ENCODE measurements at regions not wholly inside any gene's neighbourhood (a gene's known extent, or its start where the extent isn't known, plus 50 kb on each side); places are given as distances from the start of the nearest gene placed in this dataset.
A peak's percentile ranks its signal among the peaks of the same experiment; 100 is the strongest.
"Not testable (repeated sequence)": the region's sequence is repeated elsewhere in the genome, so short reads cannot be mapped to it uniquely, and the experiment has no call there.

DNA sequence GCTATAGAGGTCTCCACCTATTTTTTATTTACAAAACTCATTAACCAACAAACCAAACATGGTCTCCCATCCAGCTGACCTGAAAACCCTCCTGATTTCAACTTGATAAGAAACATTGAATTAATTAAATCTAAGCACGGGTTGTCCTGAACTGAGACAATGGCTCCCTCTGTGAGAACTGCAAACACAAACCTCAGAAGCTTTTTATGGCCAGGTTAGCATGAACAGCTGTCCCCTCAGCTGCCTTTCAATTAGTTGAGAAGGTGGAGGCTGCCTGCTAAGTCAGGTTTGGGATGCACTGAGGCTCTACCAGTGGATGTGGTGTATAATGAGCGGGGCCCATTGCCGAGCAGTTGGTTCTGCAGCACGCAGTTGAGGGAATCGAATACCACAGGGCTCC is 258.5 kb upstream of the DDX18 start:
- no peak for DNase-seq

DNA sequence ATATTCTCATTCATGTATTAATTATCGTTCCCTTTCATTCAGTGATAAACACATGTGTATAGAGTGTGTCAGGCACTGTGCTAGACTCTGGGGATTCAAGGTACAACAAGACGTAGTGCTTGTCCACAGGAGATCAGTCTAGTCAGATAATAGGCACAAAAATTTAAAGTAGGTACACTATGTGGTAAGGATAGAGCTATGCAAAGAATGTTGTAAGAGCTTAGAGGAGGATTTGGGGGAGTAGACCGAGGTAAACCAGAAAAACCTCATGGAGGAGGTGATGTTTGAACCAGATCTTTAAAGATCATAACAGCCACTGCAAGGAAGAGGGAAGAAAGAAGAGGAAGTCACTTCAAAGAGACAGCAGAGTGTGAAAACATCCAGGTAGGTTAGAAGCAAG is 256.9 kb upstream of the DDX18 start:
- no peak for DNase-seq

DNA sequence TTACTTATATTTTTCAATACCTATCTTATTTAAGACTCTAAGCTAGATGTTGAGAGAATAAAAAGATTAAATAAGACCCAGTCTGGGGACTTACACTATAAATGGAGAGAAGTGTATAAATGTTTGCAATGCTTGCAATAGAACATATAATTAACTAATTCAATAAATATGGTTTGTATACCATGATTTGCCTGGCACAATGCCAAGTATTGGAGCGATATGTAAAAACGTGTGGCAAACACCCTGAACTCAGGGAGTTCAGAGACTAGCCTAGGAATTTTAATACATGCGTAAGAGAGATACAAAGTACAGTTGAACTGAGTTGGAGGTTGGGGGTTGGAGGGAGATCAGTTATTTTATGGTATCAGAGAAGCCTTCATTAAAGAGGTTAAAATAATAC is 251.8 kb upstream of the DDX18 start:
- DNase-seq: no peak

DNA sequence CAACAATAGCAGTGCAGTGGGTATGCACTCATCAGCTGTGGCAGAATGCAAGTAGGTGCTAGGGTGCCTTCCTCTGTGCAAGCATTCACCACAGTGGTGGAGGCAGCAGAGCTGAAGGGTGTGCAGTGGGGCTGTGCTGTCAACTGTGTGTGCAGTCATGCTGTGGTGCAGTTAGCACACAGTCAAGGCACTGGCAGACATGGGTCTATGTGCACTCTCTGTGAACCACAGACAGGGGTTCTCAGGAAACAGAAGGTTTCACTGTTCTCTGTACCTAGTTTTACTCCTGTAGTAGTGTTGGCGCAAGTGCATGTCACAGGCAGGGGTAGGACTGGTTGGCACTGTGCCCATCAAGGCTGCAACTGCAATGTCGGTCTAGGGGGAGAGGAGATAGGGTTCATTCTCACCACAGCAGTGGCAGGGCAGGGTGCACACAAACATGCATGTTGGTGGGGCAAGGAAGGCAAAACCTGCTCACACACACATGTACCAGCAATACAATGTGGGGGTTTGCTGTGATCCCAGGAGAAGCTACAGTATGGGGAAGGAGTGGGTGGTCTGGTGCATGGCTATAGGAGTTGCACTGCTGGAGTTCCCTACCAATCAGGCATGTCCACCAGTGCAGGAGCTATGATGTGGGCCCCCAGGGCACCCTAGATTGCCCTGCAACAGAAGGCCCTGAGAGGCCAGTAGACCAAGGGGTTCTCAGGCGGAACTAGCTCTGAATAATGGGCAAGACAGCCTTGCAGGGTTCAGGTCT is 242.7 kb upstream of the DDX18 start:
- DNase-seq: no peak

DNA sequence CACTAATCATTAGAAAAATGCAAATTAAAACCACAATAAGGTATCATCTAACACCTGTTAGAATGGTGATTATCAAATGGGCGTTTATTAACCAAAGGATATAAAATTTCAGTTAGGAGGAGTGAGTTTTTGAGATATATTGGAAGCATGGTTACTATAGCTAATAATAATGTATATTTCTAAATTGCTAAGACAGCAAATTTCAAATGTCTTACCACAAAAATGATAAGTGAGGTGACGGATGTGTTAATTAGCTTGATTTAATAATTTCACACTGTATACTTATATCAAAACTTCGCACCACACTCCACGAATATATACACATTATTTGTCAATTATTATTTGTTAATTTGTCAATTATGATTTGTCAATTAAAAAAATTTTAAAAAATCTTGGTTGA is 227.2 kb upstream of the DDX18 start:
- no peak for DNase-seq

DNA sequence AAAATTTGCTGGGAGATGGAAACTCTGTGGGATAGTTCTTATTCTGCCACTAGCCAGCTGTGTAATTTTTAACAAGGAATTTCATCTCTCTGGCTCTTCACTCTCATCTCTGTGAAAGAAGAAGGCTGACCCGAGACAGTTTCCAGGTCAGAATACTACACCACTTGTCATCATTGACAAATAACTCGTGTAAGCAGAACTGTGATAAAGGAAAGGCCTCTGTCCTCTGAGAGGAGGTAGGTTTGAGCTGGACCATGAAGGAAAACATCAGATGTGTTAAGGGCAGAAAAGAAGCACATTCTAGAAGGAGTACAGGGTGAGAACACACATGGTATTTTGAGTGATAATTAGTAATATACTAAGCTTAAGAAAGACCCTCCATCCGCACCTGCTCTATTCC is 211.4 kb upstream of the DDX18 start:
- DNase-seq: no peak

DNA sequence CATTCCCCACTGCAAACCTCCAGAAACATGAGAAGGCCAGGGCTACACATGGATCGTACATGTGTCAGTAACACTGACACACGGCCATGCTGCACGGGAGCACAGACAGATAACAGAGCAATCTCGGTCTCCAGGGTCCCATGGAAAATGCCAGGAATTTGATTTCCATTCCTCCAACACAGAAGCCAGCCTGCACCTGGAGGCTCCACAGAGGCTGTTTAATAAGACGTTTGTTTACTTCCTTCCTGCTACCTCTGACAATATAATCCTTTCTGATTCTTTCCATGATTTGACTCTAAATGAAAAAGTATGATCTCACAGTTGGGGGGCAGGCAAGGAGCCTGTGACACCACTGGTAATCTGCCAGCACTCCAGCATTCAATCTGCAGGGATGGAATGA is 210.9 kb upstream of the DDX18 start:
- no peak for DNase-seq

DNA sequence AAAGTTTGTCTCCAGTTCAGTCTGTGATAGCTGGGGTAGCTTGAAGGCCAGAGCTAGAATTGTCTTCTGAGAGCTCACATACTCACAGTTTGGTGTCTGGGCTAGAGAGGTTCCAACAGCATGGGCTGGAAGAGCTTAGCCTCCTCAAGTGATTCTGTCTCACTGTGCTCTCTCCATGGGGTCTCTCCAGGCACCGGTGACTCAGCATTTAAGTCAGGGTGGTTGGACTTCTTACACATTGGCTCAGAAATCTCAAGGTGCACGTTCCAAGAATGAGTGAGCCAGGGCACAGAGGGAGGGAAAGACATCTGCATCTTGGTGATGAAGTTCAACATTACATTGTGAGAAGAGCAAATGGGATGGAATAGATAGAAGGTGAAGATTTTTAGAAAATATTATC is 207.3 kb upstream of the DDX18 start:
- no peak for DNase-seq

DNA sequence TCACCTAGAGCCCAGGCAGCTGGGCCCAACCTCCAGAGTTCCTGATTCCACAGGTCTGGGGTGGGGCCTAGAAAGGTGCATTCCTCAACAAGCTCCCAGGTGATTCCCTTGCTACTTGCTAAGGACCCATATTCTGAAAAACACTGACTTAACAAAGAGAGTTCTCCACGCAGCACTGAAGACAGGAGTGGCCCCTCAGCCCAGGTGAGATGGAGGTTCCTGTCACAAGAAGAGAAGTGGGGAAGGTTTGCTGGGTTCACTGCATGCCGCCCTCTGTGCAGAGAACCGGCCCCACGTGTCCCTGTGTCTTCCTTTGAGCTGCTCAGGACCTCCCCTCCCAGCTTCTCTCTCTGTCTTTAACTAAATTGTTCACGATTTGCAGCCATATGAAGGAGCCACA is 201.4 kb upstream of the DDX18 start:
- no peak for DNase-seq

DNA sequence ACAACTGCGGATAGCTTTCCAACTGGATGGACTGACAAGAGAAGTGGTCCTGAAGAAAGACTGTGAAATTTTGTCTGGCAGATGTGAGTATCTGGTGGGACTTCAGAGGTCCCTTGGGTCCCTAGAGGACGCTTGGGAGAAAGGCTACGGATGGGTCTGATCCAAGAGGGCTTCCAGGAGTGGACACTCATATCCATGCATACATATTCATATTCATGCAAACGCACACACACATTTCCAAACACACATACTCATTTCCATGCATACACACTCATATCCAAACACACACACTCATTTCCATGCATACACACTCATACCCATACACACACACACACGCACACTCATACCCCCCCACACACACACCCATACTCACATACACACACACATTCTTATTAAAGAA is 200.2 kb upstream of the DDX18 start:
- no peak for DNase-seq

DNA sequence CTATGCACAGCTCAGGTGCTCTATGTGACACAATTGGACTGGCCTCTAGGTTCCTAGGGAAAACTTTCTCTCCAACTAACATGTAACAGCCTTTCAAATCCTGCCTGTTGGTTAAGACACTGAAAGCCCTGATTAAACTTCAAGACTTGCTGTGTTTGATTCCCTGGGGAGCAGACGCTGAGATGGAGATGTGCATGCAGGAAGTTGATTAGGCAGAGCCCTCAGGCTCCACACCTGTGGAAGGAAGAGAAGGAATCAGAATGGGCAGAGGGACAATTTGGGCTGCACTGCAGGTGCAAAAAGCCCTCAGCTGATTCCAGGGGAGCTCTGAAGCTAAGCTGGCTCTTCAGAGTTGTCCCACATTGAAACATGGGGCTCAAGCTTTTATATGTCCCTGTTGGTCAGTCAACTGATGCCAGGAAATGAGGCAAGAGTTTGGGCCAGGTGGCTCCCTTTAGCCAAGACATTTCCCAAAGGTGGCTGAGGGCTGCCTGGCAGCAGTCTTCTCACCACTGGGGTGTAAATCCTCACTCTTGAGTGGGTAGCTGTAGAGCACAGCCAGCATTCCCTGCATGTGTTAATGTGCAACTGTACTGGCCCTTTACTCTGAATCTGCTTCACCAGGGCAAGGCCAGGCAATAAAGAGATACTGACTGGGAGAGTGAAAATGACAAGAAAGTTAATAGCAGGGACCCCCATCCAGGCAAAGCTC is 199.5 kb upstream of the DDX18 start:
- DNase-seq: no peak

DNA sequence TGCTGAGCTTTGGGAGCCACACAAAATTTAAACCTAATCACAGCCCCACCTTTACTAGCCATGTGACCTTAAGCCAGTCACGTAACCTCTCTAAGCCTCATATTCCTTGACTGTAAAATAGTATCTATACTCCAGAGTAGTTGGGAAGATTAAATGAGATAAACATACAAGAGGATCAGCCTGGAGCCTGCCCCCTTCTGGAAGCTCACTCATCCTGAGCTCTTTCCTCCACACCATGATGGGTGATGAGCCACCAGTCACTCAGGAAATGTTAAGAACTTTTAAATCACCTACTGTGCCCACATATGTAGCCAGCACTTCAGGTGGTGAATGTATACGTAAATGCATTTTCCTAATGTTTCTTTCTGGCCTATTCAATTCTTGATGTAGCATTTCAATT is 195.9 kb upstream of the DDX18 start:
- DNase-seq: no peak

DNA sequence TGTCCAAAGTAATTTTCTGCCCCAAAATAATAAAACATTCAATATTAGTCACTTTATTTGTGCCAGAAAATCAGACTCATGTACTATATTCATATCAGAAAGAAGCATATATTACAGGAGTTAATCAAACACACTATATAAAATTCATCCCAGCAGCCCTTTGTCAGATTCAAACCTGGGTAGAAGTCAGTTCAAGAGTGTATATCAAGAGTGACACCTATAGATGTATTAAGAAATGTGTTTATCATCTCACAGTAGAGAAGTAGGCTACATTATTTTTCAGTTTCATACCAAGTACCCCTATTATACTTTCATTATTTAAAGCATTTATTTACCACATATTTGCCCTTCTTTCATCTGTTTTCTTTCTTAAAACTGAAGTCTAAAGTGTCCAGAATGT is 193.2 kb upstream of the DDX18 start:
- DNase-seq: no peak

DNA sequence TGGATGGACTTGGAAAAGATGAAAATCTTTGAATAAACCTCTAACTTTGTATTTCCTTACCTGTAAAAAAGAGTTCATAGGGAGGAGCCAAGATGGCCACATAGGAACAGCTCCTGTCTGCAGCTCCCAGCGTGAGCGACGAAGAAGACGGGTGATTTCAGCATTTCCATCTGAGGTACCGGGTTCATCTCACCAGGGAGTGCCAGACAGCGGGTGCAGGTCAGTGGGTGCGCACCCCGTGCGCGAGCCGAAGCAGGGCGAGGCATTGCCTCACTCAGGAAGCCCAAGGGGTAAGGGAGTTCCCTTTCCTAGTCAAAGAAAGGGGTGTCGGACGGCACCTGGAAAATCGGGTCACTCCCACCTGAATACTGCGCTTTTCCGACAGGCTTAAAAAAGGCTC is 191.3 kb upstream of the DDX18 start:
- DNase-seq: not testable (repeated sequence)

DNA sequence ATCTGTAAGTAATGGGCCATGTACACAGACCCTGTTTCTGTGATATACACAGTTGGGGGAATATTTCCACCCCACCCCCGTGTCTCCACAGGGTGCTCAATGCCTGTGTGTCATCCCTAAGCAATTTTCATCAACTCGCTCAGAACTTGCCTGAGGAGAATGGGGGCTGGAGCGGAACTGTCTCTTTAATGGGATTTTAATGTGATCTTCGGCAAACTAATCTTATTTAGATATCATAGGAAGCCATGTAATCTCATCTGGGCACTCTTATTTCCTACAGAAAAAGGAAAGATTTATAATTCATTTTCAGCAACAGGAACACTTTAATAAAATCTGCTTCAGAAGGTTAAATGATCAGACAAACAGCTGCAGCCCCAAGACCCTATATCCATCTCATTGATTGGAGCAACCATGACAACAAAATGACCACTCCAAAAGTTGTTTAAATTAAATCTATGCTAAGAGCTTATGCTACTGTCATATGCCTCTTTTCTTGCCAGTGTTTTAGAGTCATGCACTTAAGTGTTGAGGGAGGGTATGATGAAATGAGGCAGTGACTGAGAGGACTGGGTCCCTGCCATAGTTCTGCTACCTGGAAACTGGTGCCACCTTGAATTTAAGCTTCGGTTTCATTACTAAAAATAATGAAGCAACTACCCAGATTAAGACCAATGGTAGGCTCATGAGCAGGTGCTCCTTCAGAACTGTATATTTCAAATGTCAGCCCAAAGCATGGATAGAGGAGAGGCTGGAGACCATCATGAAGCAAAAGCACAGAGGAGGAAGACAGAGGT is 183.1 kb upstream of the DDX18 start:
- no peak for DNase-seq

DNA sequence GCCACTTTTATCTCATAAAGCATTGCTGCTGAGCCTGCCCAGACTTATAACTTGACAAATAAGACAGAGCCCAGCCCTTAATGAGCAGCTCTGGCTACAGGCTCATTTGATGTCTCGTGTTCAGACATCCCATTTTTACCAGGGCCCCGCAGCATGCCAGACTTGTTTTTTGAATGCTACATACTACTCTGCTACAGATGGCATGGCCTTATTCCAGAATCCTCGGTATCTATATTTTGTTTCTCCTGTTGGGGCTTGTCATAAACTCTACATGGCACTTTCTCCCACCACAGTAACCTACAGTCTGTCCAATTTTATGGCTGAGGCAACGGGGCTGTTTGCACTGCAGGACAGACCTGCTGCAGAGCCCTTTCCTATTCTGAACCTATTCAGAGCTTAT is 179.0 kb upstream of the DDX18 start:
- DNase-seq: no peak

DNA sequence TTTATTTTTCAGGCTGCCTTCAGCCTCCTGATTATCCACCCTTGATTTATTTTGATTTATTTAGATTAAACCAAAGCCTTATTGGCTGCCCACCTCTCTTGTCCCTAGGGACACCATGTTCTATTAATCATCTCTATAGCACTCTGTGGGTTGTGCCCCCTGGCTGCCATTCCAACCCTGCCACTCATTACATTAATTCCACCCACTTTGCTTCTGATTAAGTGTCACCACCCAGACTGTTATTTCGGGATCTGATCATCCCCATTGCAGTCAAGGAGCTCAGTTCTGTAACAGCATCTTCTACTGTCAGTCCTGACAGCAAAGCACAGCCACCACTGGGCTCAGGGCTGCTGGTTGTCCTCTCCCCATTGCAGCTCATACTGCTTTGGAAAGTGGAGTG is 175.1 kb upstream of the DDX18 start:
- DNase-seq: no peak

DNA sequence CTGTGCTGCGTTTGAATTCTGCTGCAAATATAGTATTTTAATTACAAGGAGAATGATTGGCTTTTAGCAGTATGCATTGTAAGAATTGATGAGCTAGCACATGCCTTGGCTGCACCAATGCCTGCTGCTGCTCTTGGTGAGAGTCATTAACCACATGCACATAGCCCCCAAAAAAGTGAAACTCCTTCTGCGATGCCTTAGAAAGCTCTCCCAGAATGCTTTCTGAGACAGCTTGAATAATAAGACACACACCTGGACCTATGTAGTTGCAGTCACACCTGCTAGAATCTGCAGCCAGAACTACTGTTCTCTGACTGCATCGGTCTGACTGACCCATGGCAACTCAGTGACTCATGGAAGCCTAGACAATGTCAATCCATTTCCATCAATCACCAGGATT is 170.1 kb upstream of the DDX18 start:
- no peak for DNase-seq

DNA sequence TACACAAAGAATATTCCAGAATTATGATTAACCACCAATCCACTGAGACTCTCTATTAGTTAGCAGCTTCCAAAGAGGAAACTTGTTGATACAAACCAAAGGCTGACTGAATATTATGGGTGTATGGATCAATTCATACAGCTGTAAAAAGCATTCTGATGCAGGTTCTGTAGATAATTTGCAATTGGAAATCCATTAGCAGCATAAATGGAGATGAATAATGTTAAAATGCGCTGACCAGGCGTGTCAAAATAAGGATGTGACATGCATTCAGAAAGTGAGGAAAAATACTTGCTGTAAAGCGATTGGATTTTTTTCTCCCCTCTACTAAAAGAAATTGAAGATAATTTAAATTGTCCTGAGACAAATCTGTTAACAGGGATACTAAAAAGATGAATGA is 169.0 kb upstream of the DDX18 start:
- DNase-seq: no peak

DNA sequence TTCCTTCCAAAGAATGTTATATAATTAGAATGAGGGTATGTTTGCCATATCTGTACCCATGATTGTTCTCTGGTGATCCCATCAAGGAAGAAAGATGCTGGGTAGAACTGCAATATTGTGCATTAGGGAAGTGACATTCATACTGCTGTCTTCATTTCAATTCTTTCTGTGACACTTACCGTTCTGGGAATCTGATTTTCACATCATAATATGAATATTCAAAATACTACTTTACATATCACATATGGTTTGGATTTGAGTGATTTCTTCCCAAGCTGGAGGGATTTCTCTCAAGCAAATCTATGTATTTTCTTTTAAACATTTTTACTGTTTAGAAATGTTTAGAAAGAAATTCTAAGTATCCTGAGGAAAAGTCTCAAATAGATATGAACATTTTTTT is 168.4 kb upstream of the DDX18 start:
- DNase-seq: no peak

DNA sequence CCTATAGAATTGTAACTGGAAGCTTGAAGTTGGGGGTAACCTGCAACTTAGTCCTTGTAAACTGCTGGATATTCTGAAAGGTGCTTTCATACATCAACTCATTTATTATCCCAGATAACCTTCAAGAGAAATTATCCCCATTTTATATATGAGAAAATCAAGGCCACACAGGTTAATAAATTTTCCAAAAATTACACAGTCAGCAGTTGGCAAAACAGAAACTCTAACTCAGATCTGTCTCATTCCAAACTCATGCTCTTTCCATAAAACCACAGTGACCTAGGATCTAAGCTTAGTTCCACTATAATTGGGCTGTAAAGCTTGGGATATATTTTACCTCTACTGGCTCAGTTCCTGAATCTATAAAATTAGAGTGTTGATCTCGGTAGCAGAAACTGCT is 167.6 kb upstream of the DDX18 start:
- no peak for DNase-seq

DNA sequence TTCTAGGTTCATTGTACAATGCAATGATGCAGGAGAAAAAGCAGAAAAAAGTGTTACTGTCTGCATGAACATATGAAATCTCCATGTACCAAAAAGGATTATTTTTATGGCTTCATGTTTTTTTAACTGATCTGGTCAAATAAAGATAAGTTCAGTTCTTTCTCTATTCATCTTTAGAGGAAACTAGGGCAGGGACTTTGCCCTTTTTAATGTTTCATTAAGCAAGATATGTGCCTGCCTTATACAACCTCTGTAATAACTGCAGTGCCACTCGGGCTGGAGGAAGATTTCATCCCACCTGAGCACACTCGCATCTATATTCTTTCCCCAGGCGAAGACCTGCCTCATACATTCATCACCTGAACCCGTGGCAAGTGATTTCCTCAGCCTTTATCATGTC is 157.9 kb upstream of the DDX18 start:
- no peak for DNase-seq

DNA sequence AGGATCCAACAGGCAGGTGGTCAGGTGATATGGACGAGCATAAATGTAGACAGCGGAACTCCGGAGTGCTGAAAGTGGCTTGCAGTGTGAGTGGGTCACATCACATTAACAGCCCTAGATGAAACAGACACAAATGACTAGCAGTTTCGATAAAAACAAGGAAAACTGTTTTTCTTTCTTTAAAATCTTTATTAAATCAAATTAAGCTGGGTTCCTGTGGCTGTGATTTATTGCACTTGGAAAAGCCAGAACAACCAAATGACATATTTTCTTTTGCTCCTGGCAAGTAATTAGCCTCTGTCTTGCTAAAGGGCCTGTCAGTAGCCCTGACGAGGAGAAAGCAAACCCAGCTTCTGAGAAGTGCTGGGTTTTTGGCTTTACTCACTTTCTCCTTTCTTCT is 152.9 kb upstream of the DDX18 start:
- peak; percentile 4 for DNase-seq

DNA sequence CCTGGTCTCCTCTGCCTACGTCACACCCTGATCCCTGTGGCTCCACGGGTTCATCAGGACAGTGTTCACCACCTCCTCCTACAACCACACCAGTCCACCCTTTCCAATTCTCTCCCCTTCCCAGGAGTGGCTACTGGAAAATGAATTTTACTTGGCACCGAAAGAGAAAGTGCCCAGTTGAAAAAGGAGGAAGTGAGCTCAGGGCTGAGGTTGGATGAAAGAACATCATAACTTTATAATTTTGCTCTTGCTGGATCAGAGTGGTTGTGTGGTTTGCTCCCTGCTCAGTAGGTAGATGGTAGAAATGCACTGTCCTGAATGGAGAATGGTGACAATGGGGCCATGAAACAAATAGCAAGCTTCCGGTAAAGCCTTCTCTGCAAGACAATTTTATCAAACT is 140.3 kb upstream of the DDX18 start:
- DNase-seq: no peak

Measured in retina (tissue), 1 donor.